HG02840 (cell line): ENCODE measurements at regions not wholly inside any gene's neighbourhood (a gene's known extent, or its start where the extent isn't known, plus 50 kb on each side); places are given as distances from the start of the nearest gene placed in this dataset.
"Not testable (repeated sequence)": the region's sequence is repeated elsewhere in the genome, so short reads cannot be mapped to it uniquely, and the experiment has no call there.

ENCODE experiments used
- ATAC-seq: cut with Tn5 transposase; IDR thresholded peaks from one replicate; pipeline ENCODE4 v1.9.1; 2021; ENCODE audit warnings: mild to moderate bottlenecking, moderate library complexity, moderate number of reproducible peaks; ENCODE audit not compliant: unreplicated experiment, low FRiP score

- ATAC-seq: no peak
Measured at GRCh38 chr14:53751650-53752049, 205.0 kb downstream of the BMP4 start.

GRCh38 chr14:53748691-53749090 is 207.9 kb downstream of the BMP4 start:
- ATAC-seq: no peak

GRCh38 chr14:53744857-53745256 is 211.8 kb downstream of the BMP4 start:
- no peak for ATAC-seq

GRCh38 chr14:53743371-53743770 is 213.3 kb downstream of the BMP4 start:
- no peak for ATAC-seq

GRCh38 chr14:53742233-53742620 is 214.4 kb downstream of the BMP4 start:
- ATAC-seq: no peak

- no peak for ATAC-seq
Measured at GRCh38 chr14:53741479-53742232, 215.0 kb downstream of the BMP4 start.

GRCh38 chr14:53740570-53740969 is 216.1 kb downstream of the BMP4 start:
- ATAC-seq: no peak

GRCh38 chr14:53735916-53736315 is 220.7 kb downstream of the BMP4 start:
- no peak for ATAC-seq

- ATAC-seq: no peak
Measured at GRCh38 chr14:53723221-53723620, 233.4 kb downstream of the BMP4 start.

GRCh38 chr14:53719536-53719935 is 237.1 kb downstream of the BMP4 start:
- no peak for ATAC-seq

- no peak for ATAC-seq
Measured at GRCh38 chr14:53716578-53716977, 240.0 kb downstream of the BMP4 start.

GRCh38 chr14:53715193-53715721 is 241.4 kb downstream of the BMP4 start:
- ATAC-seq: no peak

- no peak for ATAC-seq
Measured at GRCh38 chr14:53714495-53715192, 242.0 kb downstream of the BMP4 start.

GRCh38 chr14:53712901-53713300 is 243.7 kb downstream of the BMP4 start:
- ATAC-seq: not testable (repeated sequence)

- ATAC-seq: no peak
Measured at GRCh38 chr14:53711205-53711604, 245.4 kb downstream of the BMP4 start.

GRCh38 chr14:53710615-53711014 is 246.0 kb downstream of the BMP4 start:
- ATAC-seq: no peak

GRCh38 chr14:53709381-53709780 is 247.2 kb downstream of the BMP4 start:
- no peak for ATAC-seq

- ATAC-seq: no peak
Measured at GRCh38 chr14:53703457-53703856, 253.2 kb downstream of the BMP4 start.

GRCh38 chr14:53701108-53701875 is 255.3 kb downstream of the BMP4 start:
- ATAC-seq: no peak

GRCh38 chr14:53696217-53696965 is 260.2 kb downstream of the BMP4 start:
- no peak for ATAC-seq
